ENCODE measurements at regions not wholly inside any gene's neighbourhood (a gene's known extent, or its start where the extent isn't known, plus 50 kb on each side); places are given as distances from the start of the nearest gene placed in this dataset.

DNA sequence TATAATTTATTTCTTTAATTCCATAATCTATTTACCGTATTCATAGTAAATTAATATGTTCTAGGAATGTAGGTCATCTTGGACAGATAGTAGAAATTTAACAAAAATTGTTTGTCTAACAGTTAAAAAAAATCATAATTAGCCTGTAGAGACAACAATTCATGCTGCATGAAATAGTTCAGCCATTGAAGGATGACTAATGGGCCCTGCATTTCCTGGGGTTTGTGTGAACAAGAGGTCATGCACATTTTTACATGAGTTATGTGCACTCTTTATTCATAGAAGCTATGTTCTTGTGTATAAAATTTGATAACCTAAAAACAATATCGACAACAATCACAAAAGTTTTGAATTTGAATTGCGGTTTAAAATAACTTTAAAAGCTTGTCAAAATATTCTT, 1663.6 kb downstream of the SUCLG1 start:
- FAIRE-seq: no peak
- POLR2A ChIA-PET: no interaction called here
- no peaks in the 10 kb centered on the region for H3K9me3 ChIP-seq
- peaks cover 6% of the 10 kb centered on the region; the same call in 1 of the 3 replicates for H3K4me1 ChIP-seq
- 15% methylated on average over 3 of the region's 3 CpGs for WGBS (ENCODE audit: missing lambda C conversion rate)
- ATAC-seq: 0 out of 6 replicates have a peak, but pooled peaks of 1 of the 2 experiments have one; percentile 47
- peak in 1 of 2 experiments; percentile 29 for DNase-seq (ENCODE audit: low read depth in 1 of 2, low spot score in 1 of 2)
- H3K27ac ChIP-seq: no peak overlapping the region
- TF ChIP-seq NR3C1 (IDR thresholded peaks at IDR 0.05) (no peak), GATA3 (IDR thresholded peaks at IDR 0.05; ENCODE audit: borderline replicate concordance) (no peak), MAZ (IDR thresholded peaks at IDR 0.05; ENCODE audit: borderline replicate concordance, low read depth, low read length) (no peak), MYC (IDR thresholded peaks at IDR 0.05; ENCODE audit: borderline replicate concordance, low read length) (no peak), HOXB5 (CRISPR knock-in tag; IDR thresholded peaks at IDR 0.05) (no peak), KDM5A (IDR thresholded peaks at IDR 0.05) (no peak), FOSB (CRISPR knock-in tag; IDR thresholded peaks at IDR 0.05) (no peak), CBX8 (IDR thresholded peaks at IDR 0.05) (no peak), BHLHE40 (IDR thresholded peaks at IDR 0.05; ENCODE audit: low read depth, low read length) (no peak), HOXA7 (CRISPR knock-in tag; IDR thresholded peaks at IDR 0.05) (no peak), RNF2 (IDR thresholded peaks at IDR 0.05; ENCODE audit: borderline replicate concordance, low read depth) (no peak), POLR2A (IDR thresholded peaks at IDR 0.05; ENCODE audit: low read length) (no peak), JUN (IDR thresholded peaks at IDR 0.05) (no peak), ZNF302 (CRISPR knock-in tag; IDR thresholded peaks at IDR 0.05) (no peak), TP53 (CRISPR knock-in tag; IDR thresholded peaks at IDR 0.05) (no peak)
- TF ChIP-seq, protein P1, sequence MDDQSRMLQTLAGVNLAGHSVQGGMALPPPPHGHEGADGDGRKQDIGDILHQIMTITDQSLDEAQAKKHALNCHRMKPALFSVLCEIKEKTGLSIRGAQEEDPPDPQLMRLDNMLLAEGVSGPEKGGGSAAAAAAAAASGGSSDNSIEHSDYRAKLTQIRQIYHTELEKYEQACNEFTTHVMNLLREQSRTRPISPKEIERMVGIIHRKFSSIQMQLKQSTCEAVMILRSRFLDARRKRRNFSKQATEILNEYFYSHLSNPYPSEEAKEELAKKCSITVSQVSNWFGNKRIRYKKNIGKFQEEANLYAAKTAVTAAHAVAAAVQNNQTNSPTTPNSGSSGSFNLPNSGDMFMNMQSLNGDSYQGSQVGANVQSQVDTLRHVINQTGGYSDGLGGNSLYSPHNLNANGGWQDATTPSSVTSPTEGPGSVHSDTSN (IDR thresholded peaks at IDR 0.05): no peak
- TF ChIP-seq, protein P2, sequence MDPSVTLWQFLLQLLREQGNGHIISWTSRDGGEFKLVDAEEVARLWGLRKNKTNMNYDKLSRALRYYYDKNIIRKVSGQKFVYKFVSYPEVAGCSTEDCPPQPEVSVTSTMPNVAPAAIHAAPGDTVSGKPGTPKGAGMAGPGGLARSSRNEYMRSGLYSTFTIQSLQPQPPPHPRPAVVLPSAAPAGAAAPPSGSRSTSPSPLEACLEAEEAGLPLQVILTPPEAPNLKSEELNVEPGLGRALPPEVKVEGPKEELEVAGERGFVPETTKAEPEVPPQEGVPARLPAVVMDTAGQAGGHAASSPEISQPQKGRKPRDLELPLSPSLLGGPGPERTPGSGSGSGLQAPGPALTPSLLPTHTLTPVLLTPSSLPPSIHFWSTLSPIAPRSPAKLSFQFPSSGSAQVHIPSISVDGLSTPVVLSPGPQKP (IDR thresholded peaks at IDR 0.05; ENCODE audit: low read depth, low read length): no peak
- TF ChIP-seq, protein P3, sequence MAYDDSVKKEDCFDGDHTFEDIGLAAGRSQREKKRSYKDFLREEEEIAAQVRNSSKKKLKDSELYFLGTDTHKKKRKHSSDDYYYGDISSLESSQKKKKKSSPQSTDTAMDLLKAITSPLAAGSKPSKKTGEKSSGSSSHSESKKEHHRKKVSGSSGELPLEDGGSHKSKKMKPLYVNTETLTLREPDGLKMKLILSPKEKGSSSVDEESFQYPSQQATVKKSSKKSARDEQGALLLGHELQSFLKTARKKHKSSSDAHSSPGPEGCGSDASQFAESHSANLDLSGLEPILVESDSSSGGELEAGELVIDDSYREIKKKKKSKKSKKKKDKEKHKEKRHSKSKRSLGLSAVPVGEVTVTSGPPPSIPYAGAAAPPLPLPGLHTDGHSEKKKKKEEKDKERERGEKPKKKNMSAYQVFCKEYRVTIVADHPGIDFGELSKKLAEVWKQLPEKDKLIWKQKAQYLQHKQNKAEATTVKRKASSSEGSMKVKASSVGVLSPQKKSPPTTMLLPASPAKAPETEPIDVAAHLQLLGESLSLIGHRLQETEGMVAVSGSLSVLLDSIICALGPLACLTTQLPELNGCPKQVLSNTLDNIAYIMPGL (CRISPR knock-in tag; IDR thresholded peaks at IDR 0.05; ENCODE audit: borderline replicate concordance): no peak
- no peak overlapping the region for H3K4me3 ChIP-seq
- CTCF ChIA-PET: interaction anchor here (1.9 kb wide), 1 partner anchor 21 kb away, joined by 3 read pairs; no protein-coding TSS in a partner anchor
- H3K4me2 ChIP-seq: peak overlapping the region; percentile 28

DNA sequence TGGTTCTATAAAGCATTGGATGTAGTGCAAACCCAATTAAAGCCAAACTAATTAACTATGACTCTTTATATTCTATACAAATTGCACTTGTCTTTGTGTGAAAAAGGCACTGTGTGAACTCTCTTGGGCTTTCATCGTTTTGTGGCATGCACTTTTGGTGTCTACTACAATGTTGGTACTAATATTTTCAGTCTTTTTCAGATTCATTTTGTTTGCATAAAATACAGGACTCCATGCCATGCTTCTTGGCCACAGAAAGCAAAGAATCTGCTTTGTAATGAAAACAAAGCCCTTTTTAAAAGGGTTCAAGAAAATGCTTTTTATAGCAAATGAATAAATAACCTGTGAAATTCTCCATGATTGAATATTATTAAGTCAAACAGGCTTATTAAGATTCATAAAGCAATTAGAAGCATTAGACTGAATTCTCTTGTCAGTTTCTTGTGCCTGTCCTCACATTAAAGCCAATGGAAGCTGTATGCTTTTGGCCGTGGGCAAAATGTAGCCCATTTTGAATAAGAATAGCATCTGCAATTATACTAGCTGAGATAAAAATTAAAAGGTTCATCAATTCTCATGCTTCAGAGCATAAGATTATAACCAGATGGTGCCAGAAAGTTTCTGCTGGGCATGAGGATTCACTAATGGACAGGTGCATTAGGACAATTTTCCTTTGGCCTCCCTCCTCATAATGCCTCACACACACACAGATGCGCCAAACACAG, 1665.2 kb downstream of the SUCLG1 start:
- FAIRE-seq: no peak
- H3K27ac ChIP-seq: no peak overlapping the region
- ChIA-PET CTCF (no interaction called here), POLR2A (no interaction called here)
- H3K4me2 ChIP-seq: no peak overlapping the region
- TF ChIP-seq NFE2L2 (conservative IDR thresholded peaks at IDR 0.05; ENCODE audit: low read length) (no peak), HDAC2 (IDR thresholded peaks at IDR 0.05) (no peak), RNF2 (IDR thresholded peaks at IDR 0.05; ENCODE audit: borderline replicate concordance, low read depth) (no peak), BHLHE40 (IDR thresholded peaks at IDR 0.05; ENCODE audit: low read depth, low read length) (no peak), JUNB (IDR thresholded peaks at IDR 0.05) (no peak), HOXA7 (CRISPR knock-in tag; IDR thresholded peaks at IDR 0.05) (no peak), FOXS1 (CRISPR knock-in tag; IDR thresholded peaks at IDR 0.05) (no peak), EHF (CRISPR knock-in tag; IDR thresholded peaks at IDR 0.05) (no peak)
- TF ChIP-seq, protein P4, sequence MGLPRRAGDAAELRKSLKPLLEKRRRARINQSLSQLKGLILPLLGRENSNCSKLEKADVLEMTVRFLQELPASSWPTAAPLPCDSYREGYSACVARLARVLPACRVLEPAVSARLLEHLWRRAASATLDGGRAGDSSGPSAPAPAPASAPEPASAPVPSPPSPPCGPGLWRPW (IDR thresholded peaks at IDR 0.05): no peak
- TF ChIP-seq, protein P3 (CRISPR knock-in tag; IDR thresholded peaks at IDR 0.05; ENCODE audit: borderline replicate concordance): no peak
- TF ChIP-seq, protein P5, sequence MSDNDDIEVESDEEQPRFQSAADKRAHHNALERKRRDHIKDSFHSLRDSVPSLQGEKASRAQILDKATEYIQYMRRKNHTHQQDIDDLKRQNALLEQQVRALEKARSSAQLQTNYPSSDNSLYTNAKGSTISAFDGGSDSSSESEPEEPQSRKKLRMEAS (IDR thresholded peaks at IDR 0.05): no peak
- no peak for DNase-seq (ENCODE audit: low read depth in 1 of 2, low spot score in 1 of 2)
- ATAC-seq: no peak
- H3K9me3 ChIP-seq: no peaks in the 10 kb centered on the region
- peaks cover 6% of the 10 kb centered on the region; the same call in 1 of the 3 replicates for H3K4me1 ChIP-seq
- 48% methylated on average over 3 of the region's 3 CpGs for WGBS (ENCODE audit: missing lambda C conversion rate)
- no peak overlapping the region for H3K4me3 ChIP-seq
